ENCODE measurements at regions not wholly inside any gene's neighbourhood (a gene's known extent, or its start where the extent isn't known, plus 50 kb on each side); places are given as distances from the start of the nearest gene placed in this dataset.

DNA sequence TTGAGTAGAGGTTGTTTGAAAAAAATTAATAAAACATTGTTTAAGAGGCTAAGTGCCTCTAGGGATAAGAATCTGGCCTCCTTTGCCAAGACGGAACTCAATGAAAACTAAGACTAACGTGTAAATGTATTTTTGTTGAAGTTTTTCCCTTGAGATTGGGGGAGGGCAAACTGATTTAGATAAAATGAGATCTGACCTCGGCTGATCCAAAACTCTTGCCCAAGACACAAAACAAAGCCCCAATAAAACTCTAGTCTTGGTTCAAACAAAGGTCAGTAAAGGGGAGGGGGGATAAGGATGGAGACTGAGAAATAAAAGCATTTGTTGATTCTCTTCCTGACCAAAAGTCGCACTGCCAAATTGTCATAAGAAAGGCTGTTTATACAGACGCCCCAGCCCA, 134.8 kb upstream of the DPT start:
- Histone ChIP-seq H3K27me3 (ENCODE audit: control insufficient read depth in 1 of 2, insufficient read depth in 2 of 2, low read length in 2 of 2) (no peaks in the 10 kb centered on the region), H3K4me3 (ENCODE audit: low read length) (no peak overlapping the region), H3K36me3 (ENCODE audit: insufficient read depth, low read length) (no peaks in the 10 kb centered on the region), H3K9me3 (ENCODE audit: control insufficient read depth in 1 of 2, insufficient read depth in 1 of 2, low read length in 2 of 2) (peaks cover 0 to 11% of the 10 kb centered on the region in 2 experiments), H3K4me1 (ENCODE audit: insufficient read depth, low read length) (no peaks in the 10 kb centered on the region), H3K27ac (ENCODE audit: low read depth in 1 of 2, low read length in 2 of 2) (no peak overlapping the region)
- no peak overlapping the region for H3K4me3 Mint-ChIP-seq
- CTCF ChIA-PET = no interaction called here
- H3K27me3 Mint-ChIP-seq = no peaks in the 10 kb centered on the region
- DNase-seq (no peak), ATAC-seq (ENCODE audit: poor library complexity) (no peak)
- no peaks in the 10 kb centered on the region for H3K4me1 Mint-ChIP-seq (ENCODE audit: low read depth)
- no peak overlapping the region for H3K27ac Mint-ChIP-seq
- peaks cover 5% of the 10 kb centered on the region for H3K9me3 Mint-ChIP-seq
- POLR2A ChIA-PET = no interaction called here
- no peaks in the 10 kb centered on the region for H3K36me3 Mint-ChIP-seq (ENCODE audit: low read depth)
- intact Hi-C loops (cut with DNase I, micrococcal nuclease) = no loop called here
- TF ChIP-seq CTCF (IDR thresholded peaks at IDR 0.05) = no peak

GRCh38 chr1:168864266-168864665, 135.3 kb upstream of the DPT start:
- H3K9me3 Mint-ChIP-seq = peaks cover 3% of the 10 kb centered on the region
- Histone ChIP-seq H3K27ac (ENCODE audit: low read depth in 1 of 2, low read length in 2 of 2) (no peak overlapping the region), H3K4me3 (ENCODE audit: low read length) (no peak overlapping the region), H3K9me3 (ENCODE audit: control insufficient read depth in 1 of 2, insufficient read depth in 1 of 2, low read length in 2 of 2) (peaks cover 0 to 11% of the 10 kb centered on the region in 2 experiments), H3K36me3 (ENCODE audit: insufficient read depth, low read length) (no peaks in the 10 kb centered on the region), H3K27me3 (ENCODE audit: control insufficient read depth in 1 of 2, insufficient read depth in 2 of 2, low read length in 2 of 2) (no peaks in the 10 kb centered on the region), H3K4me1 (ENCODE audit: insufficient read depth, low read length) (no peaks in the 10 kb centered on the region)
- no peak overlapping the region for H3K4me3 Mint-ChIP-seq
- intact Hi-C loops (cut with DNase I, micrococcal nuclease) = no loop called here
- no peak overlapping the region for H3K27ac Mint-ChIP-seq
- no peak for ATAC-seq (ENCODE audit: poor library complexity)
- POLR2A ChIA-PET = no interaction called here
- TF ChIP-seq CTCF (IDR thresholded peaks at IDR 0.05) = no peak
- no peaks in the 10 kb centered on the region for H3K4me1 Mint-ChIP-seq (ENCODE audit: low read depth)
- H3K36me3 Mint-ChIP-seq (ENCODE audit: low read depth) = no peaks in the 10 kb centered on the region
- no peaks in the 10 kb centered on the region for H3K27me3 Mint-ChIP-seq
- CTCF ChIA-PET = no interaction called here
- no peak for DNase-seq

- Histone ChIP-seq H3K9me3 (ENCODE audit: control insufficient read depth in 1 of 2, insufficient read depth in 1 of 2, low read length in 2 of 2) (peaks cover 0 to 11% of the 10 kb centered on the region in 2 experiments), H3K27me3 (ENCODE audit: control insufficient read depth in 1 of 2, insufficient read depth in 2 of 2, low read length in 2 of 2) (no peaks in the 10 kb centered on the region), H3K36me3 (ENCODE audit: insufficient read depth, low read length) (no peaks in the 10 kb centered on the region), H3K4me3 (ENCODE audit: low read length) (no peak overlapping the region), H3K27ac (ENCODE audit: low read depth in 1 of 2, low read length in 2 of 2) (no peak overlapping the region), H3K4me1 (ENCODE audit: insufficient read depth, low read length) (no peaks in the 10 kb centered on the region)
- no peaks in the 10 kb centered on the region for H3K4me1 Mint-ChIP-seq (ENCODE audit: low read depth)
- H3K4me3 Mint-ChIP-seq = no peak overlapping the region
- intact Hi-C loops (cut with DNase I, micrococcal nuclease) = no loop called here
- no peaks in the 10 kb centered on the region for H3K27me3 Mint-ChIP-seq
- H3K36me3 Mint-ChIP-seq (ENCODE audit: low read depth) = no peaks in the 10 kb centered on the region
- ATAC-seq (ENCODE audit: poor library complexity) (no peak), DNase-seq (no peak)
- no peak for TF ChIP-seq CTCF (IDR thresholded peaks at IDR 0.05)
- no peak overlapping the region for H3K27ac Mint-ChIP-seq
- H3K9me3 Mint-ChIP-seq = peaks cover 3% of the 10 kb centered on the region
- CTCF ChIA-PET = no interaction called here
- POLR2A ChIA-PET = no interaction called here
Measured at GRCh38 chr1:168865850-168866620, 137.0 kb upstream of the DPT start.
